GM12878 (cell line): ENCODE measurements at regions not wholly inside any gene's neighbourhood (a gene's known extent, or its start where the extent isn't known, plus 50 kb on each side); places are given as distances from the start of the nearest gene placed in this dataset.

Source experiments
- ATAC-seq: fragments of 200-7000 bp; cut with Tn5 transposase; 3 replicates; pipeline ENCODE4 v1.9.1; 2020; ENCODE audit warnings: mild to moderate bottlenecking, moderate library complexity
- BruUV-seq: library from RNA; stranded (reverse); fragments of 400-500 nt; replicated peaks from 2 replicates; lab custom pipeline; 2021; lab: Mats Ljungman, UMichigan
- CTCF ChIA-PET: fragments of 300-600 bp; sonication (Branson Sonifier 250); formaldehyde crosslinking; extraction: SDS; loops from one replicate; lab custom pipeline; 2021; ENCODE audit warnings: inconsistent platforms; lab: Yijun Ruan, JAX
- POLR2A ChIA-PET: fragments of 350-600 bp; formaldehyde crosslinking; extraction: SDS; loops from one replicate; lab custom pipeline; 2021; ENCODE audit warnings: inconsistent platforms; lab: Charles Lee
- RAD21 ChIA-PET: fragments of 300-600 bp; sonication (Branson Sonifier 250); formaldehyde crosslinking; loops from one replicate; lab custom pipeline; 2023; ENCODE audit warnings: antibody characterized with exemption; ENCODE audit not compliant: unreplicated experiment; lab: Charles Lee
- SMC1A ChIA-PET: fragments of 300-600 bp; sonication (Branson Sonifier 250); formaldehyde crosslinking; loops from one replicate; lab custom pipeline; 2023; ENCODE audit not compliant: unreplicated experiment, uncharacterized antibody; lab: Charles Lee
- DNase-seq: peaks from one replicate; pipeline ENCODE4 v3.0.0-alpha.2; 2011; ENCODE audit warnings: low read depth, low spot score
- FAIRE-seq: peaks from 3 replicates; lab custom pipeline; 2011; peaks lifted over from hg19 to GRCh38; lab: Jason Lieb, UNC
- H2AFZ ChIP-seq: 2 replicates; pipeline ENCODE4 v1.6.0; 2011; ENCODE audit warnings: low read depth, low read length, control low read depth; ENCODE audit not compliant: control insufficient read depth
- H3K27ac ChIP-seq: 2 replicates; pipeline ENCODE4 v1.5.1; 2011; ENCODE audit warnings: control low read depth; ENCODE audit not compliant: control insufficient read depth, insufficient read depth
- H3K27me3 ChIP-seq, 2 experiments: replicated peaks in 1 of 2; 2 replicates each; pipeline versions ENCODE4 v1.6.0 to v1.6.1; 2011; ENCODE audit warnings: low read length in 1 of 2; ENCODE audit not compliant: control insufficient read depth in 2 of 2, insufficient read depth in 2 of 2
- H3K36me3 ChIP-seq, 2 experiments: 2 replicates each; pipeline ENCODE4 v1.5.1; 2011; ENCODE audit warnings: low read length in 1 of 2; ENCODE audit not compliant: control insufficient read depth in 2 of 2, insufficient read depth in 2 of 2
- H3K4me1 ChIP-seq: 2 replicates; pipeline ENCODE4 v1.6.1; 2011; ENCODE audit warnings: mild to moderate bottlenecking, low read length, moderate library complexity, mixed read lengths; ENCODE audit not compliant: control insufficient read depth, insufficient read depth
- H3K4me2 ChIP-seq: 2 replicates; pipeline ENCODE4 v1.6.0; 2011; ENCODE audit warnings: control low read depth; ENCODE audit not compliant: control insufficient read depth, insufficient read depth
- H3K4me3 ChIP-seq: fragments of 200-600 bp; sonication (generic); 2 replicates; pipeline ENCODE4 v1.5.1; 2016
- H3K79me2 ChIP-seq: 2 replicates; pipeline ENCODE4 v1.6.0; 2011; ENCODE audit warnings: low read length; ENCODE audit not compliant: control insufficient read depth, insufficient read depth
- H3K9ac ChIP-seq: 2 replicates; pipeline ENCODE4 v1.8.0; 2011; ENCODE audit warnings: low read length, control low read depth, mixed read lengths; ENCODE audit not compliant: control insufficient read depth, insufficient read depth
- H3K9me3 ChIP-seq: replicated peaks from 3 replicates; pipeline ENCODE4 v1.5.1; 2011; ENCODE audit warnings: mild to moderate bottlenecking, low read length; ENCODE audit not compliant: control insufficient read depth, insufficient read depth
- H4K20me1 ChIP-seq: 2 replicates; pipeline ENCODE4 v1.6.0; 2011; ENCODE audit not compliant: control insufficient read depth, insufficient read depth
- ATF3 ChIP-seq: IDR thresholded peaks from 2 replicates; pipeline ENCODE4 v1.6.1; 2011; ENCODE audit warnings: low read depth, mild to moderate bottlenecking, low read length, moderate library complexity, borderline replicate concordance; ENCODE audit errors: extremely low read depth
- ATF7 ChIP-seq: fragments of 450-650 bp; IDR thresholded peaks from 2 replicates; pipeline ENCODE4 v1.6.1; 2016; ENCODE audit warnings: low read depth, mild to moderate bottlenecking
- CREB1 ChIP-seq: IDR thresholded peaks from 2 replicates; pipeline ENCODE4 v1.6.1; 2012; ENCODE audit warnings: low read depth, mild to moderate bottlenecking, inconsistent platforms
- E4F1 ChIP-seq: fragments of 450-650 bp; IDR thresholded peaks from 2 replicates; pipeline ENCODE4 v1.6.1; 2018; ENCODE audit warnings: borderline replicate concordance, mild to moderate bottlenecking; ENCODE audit not compliant: partially characterized antibody
- EED ChIP-seq: sonication (generic); IDR thresholded peaks from 2 replicates; pipeline ENCODE4 v1.6.1; 2016; ENCODE audit warnings: antibody characterized with exemption, low read depth
- EGR1 ChIP-seq, 2 experiments: IDR thresholded peaks; 1 replicate in 1 of 2; 2 replicates in 1 of 2; pipeline ENCODE4 v1.6.1; 2011 to 2012; ENCODE audit warnings: low read depth in 2 of 2, low read length in 2 of 2, borderline replicate concordance in 1 of 2, mild to moderate bottlenecking in 1 of 2, moderate library complexity in 1 of 2
- LARP7 ChIP-seq: fragments of 450-650 bp; IDR thresholded peaks from 2 replicates; pipeline ENCODE4 v1.6.1; 2017; ENCODE audit warnings: mild to moderate bottlenecking
- MYB ChIP-seq: fragments of 150-350 bp; IDR thresholded peaks from 2 replicates; pipeline ENCODE4 v1.6.1; 2014; ENCODE audit warnings: mild to moderate bottlenecking, low read depth, low read length, borderline replicate concordance
- RB1 ChIP-seq: fragments of 450-650 bp; formaldehyde crosslinking; IDR thresholded peaks from 2 replicates; pipeline ENCODE4 v1.6.1; 2017; ENCODE audit warnings: mild to moderate bottlenecking, borderline replicate concordance
- TBL1XR1 ChIP-seq: IDR thresholded peaks from 2 replicates; pipeline ENCODE4 v1.6.1; 2012; ENCODE audit warnings: low read depth, low read length, improper control_type of control experiment
- USF1 ChIP-seq: IDR thresholded peaks from 2 replicates; pipeline ENCODE4 v1.6.1; 2011; ENCODE audit warnings: borderline replicate concordance, low read depth, mild to moderate bottlenecking, moderate library complexity, mixed read lengths, low read length; ENCODE audit not compliant: insufficient read depth; ENCODE audit errors: extremely low read length
- ZNF217 ChIP-seq: fragments of 450-650 bp; IDR thresholded peaks from 2 replicates; pipeline ENCODE4 v1.6.1; 2017; ENCODE audit warnings: antibody characterized with exemption, mild to moderate bottlenecking
- WGBS: methylation state at CpG from one replicate; pipeline ENCODE4 v1.1.6; 2016; ENCODE audit warnings: low lambda C conversion rate; ENCODE audit not compliant: insufficient replicate concordance, insufficient coverage; ENCODE audit errors: missing lambda C conversion rate; 5-methylcytosine and 5-hydroxymethylcytosine counted together
- in situ Hi-C: fragments of 300-500 bp; cut with MboI; formaldehyde crosslinking; loops from 9 replicates; pipeline ENCODE4 v1.14.3; 2018; ENCODE audit warnings: mixed read lengths
- intact Hi-C: fragments of 100-400 bp; cut with micrococcal nuclease; formaldehyde crosslinking; loops from one replicate; pipeline ENCODE4 v1.14.2; 2022; ENCODE audit not compliant: unreplicated experiment

GRCh38 chr10:133019651-133020050 lies 68.1 kb upstream of the ADGRA1 start:
- DNase-seq (no peak), ATAC-seq (no peak)
- H3K9me3 ChIP-seq = no peaks in the 10 kb centered on the region; the same call in 2 of the 3 replicates
- ChIA-PET CTCF (no interaction called here), POLR2A (no interaction called here), RAD21 (no interaction called here)
- H3K36me3 ChIP-seq = no peaks in the 10 kb centered on the region
- in situ Hi-C loops = no loop called here
- WGBS = 61% methylated on average over 13 of the region's 14 CpGs
- no peak overlapping the region for H3K27ac ChIP-seq
- H3K9ac ChIP-seq = no peak overlapping the region
- H2AFZ ChIP-seq = no peak overlapping the region
- no TSS peak for BruUV-seq
- H3K4me1 ChIP-seq = no peaks in the 10 kb centered on the region
- H3K79me2 ChIP-seq = no peaks in the 10 kb centered on the region
- TF ChIP-seq EGR1 (IDR thresholded peaks at IDR 0.05; ENCODE audit: borderline replicate concordance in 1 of 2, low read depth in 2 of 2, low read length in 2 of 2) (no peak), CREB1 (no peak), ATF7 (no peak), RB1 (no peak), E4F1 (no peak), TBL1XR1 (no peak), MYB (no peak), USF1 (no peak), LARP7 (no peak), EED (no peak), ATF3 (no peak), ZNF217 (no peak)
- TF ChIP-seq, all 136 proteins: peak for 0
- FAIRE-seq = no peak
- no peak overlapping the region for H3K4me3 ChIP-seq
- no peak overlapping the region for H3K4me2 ChIP-seq
- no peaks in the 10 kb centered on the region for H4K20me1 ChIP-seq
- SMC1A ChIA-PET = no interaction called here
- H3K27me3 ChIP-seq = no peaks in the 10 kb centered on the region
- intact Hi-C loops = no loop called here
